ENCODE measurements at regions not wholly inside any gene's neighbourhood (a gene's known extent, or its start where the extent isn't known, plus 50 kb on each side); places are given as distances from the start of the nearest gene placed in this dataset.
"Not testable (repeated sequence)": the region's sequence is repeated elsewhere in the genome, so short reads cannot be mapped to it uniquely, and the experiment has no call there.

GRCh38 chr11:44418456-44418830 is 108.5 kb upstream of the ALX4 start:
- no peak for FAIRE-seq

- no peak for FAIRE-seq
Measured at GRCh38 chr11:44421090-44421675, 111.2 kb upstream of the ALX4 start.

GRCh38 chr11:44423289-44423688 is 113.3 kb upstream of the ALX4 start:
- FAIRE-seq: no peak

GRCh38 chr11:44424841-44425240 is 114.9 kb upstream of the ALX4 start:
- FAIRE-seq: no peak

- no peak for FAIRE-seq
Measured at GRCh38 chr11:44426119-44426518, 116.2 kb upstream of the ALX4 start.

GRCh38 chr11:44426958-44427357 is 117.0 kb upstream of the ALX4 start:
- FAIRE-seq: no peak

GRCh38 chr11:44427432-44427831 is 117.5 kb upstream of the ALX4 start:
- FAIRE-seq: no peak

GRCh38 chr11:44430140-44430539 is 120.2 kb upstream of the ALX4 start:
- no peak for FAIRE-seq

- no peak for FAIRE-seq
Measured at GRCh38 chr11:44434191-44434590, 124.3 kb upstream of the ALX4 start.

- no peak for FAIRE-seq
Measured at GRCh38 chr11:44437122-44437521, 127.2 kb upstream of the ALX4 start.

- not testable (repeated sequence) for FAIRE-seq
Measured at GRCh38 chr11:44442893-44443673, 122.4 kb upstream of the CD82 start.

GRCh38 chr11:44443836-44444769 is 121.4 kb upstream of the CD82 start:
- FAIRE-seq: no peak

- no peak for FAIRE-seq
Measured at GRCh38 chr11:44444770-44445321, 120.6 kb upstream of the CD82 start.

GRCh38 chr11:44445500-44446365 is 119.7 kb upstream of the CD82 start:
- no peak for FAIRE-seq

GRCh38 chr11:44446366-44446762 is 119.1 kb upstream of the CD82 start:
- FAIRE-seq: no peak

GRCh38 chr11:44446996-44447771 is 118.3 kb upstream of the CD82 start:
- no peak for FAIRE-seq

GRCh38 chr11:44450295-44450932 is 115.0 kb upstream of the CD82 start:
- no peak for FAIRE-seq

- FAIRE-seq: no peak
Measured at GRCh38 chr11:44451706-44452105, 113.8 kb upstream of the CD82 start.

- no peak for FAIRE-seq
Measured at GRCh38 chr11:44452827-44453572, 112.5 kb upstream of the CD82 start.

- no peak for FAIRE-seq
Measured at GRCh38 chr11:44453871-44454270, 111.6 kb upstream of the CD82 start.
